Left lung (tissue), 4 donors: ENCODE measurements at regions not wholly inside any gene's neighbourhood (a gene's known extent, or its start where the extent isn't known, plus 50 kb on each side); places are given as distances from the start of the nearest gene placed in this dataset.

Experiments used
- ATAC-seq: fragments of 200-7000 bp; cut with Tn5 transposase; one replicate; pipeline ENCODE4 v1.9.1; 2020; ENCODE audit warnings: moderate library complexity
- DNase-seq, 4 donors: peaks; one replicate each; pipeline ENCODE4 v3.0.0-alpha.2; 2013 to 2020
- H3K27ac ChIP-seq, 2 donors: fragments of 200-600 bp; sonication (generic) in 1 of 2; one replicate each; pipeline versions ENCODE4 v1.5.0 to v1.8.0; 2020 to 2021
- H3K27me3 ChIP-seq, 2 donors: fragments of 200-600 bp; sonication (generic) in 1 of 2; one replicate each; pipeline versions ENCODE4 v1.5.0 to v1.8.0; 2020 to 2021
- H3K36me3 ChIP-seq, 2 donors: fragments of 200-600 bp; sonication (generic) in 1 of 2; one replicate each; pipeline versions ENCODE4 v1.5.0 to v1.8.0; 2020 to 2021
- H3K4me1 ChIP-seq, 2 donors: fragments of 200-600 bp; one replicate each; pipeline ENCODE4 v1.8.0; 2021
- H3K4me3 ChIP-seq, 2 donors: fragments of 200-600 bp; sonication (generic) in 1 of 2; one replicate each; pipeline versions ENCODE4 v1.5.0 to v1.8.0; 2020 to 2021; ENCODE audit warnings: mild to moderate bottlenecking in 1 of 2
- H3K9me3 ChIP-seq, 2 donors: fragments of 200-600 bp; sonication (generic) in 1 of 2; one replicate each; pipeline versions ENCODE4 v1.5.0 to v1.8.0; 2020 to 2021
- intact Hi-C, 2 donors: fragments of 100-400 bp; cut with DNase I; formaldehyde crosslinking; loops; one replicate each; pipeline versions ENCODE4 v1.11.2 to v1.14.2; 2022
- TF ChIP-seq, protein P1 (sequence below), 2 donors: fragments of 200-600 bp; sonication (generic) in 1 of 2; IDR thresholded peaks; one replicate each; pipeline versions ENCODE4 v1.5.0 to v1.8.0; 2021; ENCODE audit warnings: antibody characterized with exemption in 2 of 2
- donor health status: DM: no; HTN: yes; CAD: no.
- donor health status: DM: no; HTN: no; CAD: no.

DNA sequence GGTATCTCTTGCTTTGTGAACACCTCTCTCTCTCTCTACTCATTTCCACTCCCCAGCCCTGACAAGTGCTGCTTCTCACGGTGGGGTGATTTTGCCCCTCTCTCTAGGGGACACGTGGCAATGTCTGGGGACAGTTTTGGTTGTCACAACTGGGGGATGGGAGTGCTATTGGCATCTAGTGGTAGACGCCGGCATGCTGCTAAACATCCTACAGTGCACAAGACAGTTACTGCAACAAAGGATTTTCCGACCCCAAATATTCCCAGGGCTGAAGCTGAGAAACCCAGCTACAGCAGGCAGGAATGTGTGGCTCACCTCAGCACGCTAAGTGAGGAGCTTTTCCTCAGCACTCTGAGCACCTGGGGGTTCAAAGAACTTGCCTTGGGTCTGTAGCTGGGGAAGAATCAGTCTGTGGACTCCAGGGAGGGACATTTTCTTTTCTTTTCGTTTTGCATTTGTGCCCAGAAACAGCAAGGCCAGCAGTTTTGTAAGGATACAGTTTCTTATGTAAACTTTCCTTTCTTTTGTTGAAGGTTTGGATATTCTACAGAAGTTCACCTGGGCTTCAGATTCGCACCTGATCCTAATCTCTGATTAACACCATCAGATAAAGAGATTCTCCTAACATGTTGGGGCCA lies 246.9 kb upstream of the ZFP64 start:
- Histone ChIP-seq H3K36me3 (no peaks in the 10 kb centered on the region), H3K27me3 (peaks cover 0 to 6% of the 10 kb centered on the region in 2 donors), H3K4me1 (no peaks in the 10 kb centered on the region), H3K4me3 (no peak overlapping the region), H3K9me3 (peaks cover 0 to 2% of the 10 kb centered on the region in 2 donors), H3K27ac (no peak overlapping the region)
- TF ChIP-seq, protein P1, sequence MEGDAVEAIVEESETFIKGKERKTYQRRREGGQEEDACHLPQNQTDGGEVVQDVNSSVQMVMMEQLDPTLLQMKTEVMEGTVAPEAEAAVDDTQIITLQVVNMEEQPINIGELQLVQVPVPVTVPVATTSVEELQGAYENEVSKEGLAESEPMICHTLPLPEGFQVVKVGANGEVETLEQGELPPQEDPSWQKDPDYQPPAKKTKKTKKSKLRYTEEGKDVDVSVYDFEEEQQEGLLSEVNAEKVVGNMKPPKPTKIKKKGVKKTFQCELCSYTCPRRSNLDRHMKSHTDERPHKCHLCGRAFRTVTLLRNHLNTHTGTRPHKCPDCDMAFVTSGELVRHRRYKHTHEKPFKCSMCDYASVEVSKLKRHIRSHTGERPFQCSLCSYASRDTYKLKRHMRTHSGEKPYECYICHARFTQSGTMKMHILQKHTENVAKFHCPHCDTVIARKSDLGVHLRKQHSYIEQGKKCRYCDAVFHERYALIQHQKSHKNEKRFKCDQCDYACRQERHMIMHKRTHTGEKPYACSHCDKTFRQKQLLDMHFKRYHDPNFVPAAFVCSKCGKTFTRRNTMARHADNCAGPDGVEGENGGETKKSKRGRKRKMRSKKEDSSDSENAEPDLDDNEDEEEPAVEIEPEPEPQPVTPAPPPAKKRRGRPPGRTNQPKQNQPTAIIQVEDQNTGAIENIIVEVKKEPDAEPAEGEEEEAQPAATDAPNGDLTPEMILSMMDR (IDR thresholded peaks at IDR 0.05) = no peak
- intact Hi-C loops = no loop called here
- ATAC-seq (no peak), DNase-seq (no peak)

DNA sequence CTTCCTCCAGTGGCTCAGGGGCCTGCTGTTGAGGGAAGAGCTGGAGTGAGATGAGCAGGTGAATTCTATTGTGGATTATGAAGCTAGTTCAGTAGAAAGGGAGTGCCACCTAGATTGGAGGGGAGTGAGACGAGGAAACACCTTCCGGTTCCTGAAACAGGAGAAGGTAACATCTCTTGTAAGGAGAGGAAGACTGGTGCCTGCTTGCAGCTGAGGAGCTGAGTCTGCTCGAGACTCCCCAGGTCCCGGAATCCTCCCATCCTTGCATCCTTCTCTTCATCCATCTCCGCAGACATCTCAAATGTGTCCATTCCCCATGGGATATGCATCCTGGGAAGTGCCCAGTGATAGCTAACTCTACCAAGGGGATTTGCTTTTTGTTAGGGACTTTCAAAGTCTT lies 242.9 kb upstream of the ZFP64 start:
- no peak overlapping the region for H3K27ac ChIP-seq
- DNase-seq (no peak), ATAC-seq (no peak)
- no peak overlapping the region for H3K4me3 ChIP-seq
- TF ChIP-seq, protein P1 (IDR thresholded peaks at IDR 0.05) = no peak
- H3K4me1 ChIP-seq = no peaks in the 10 kb centered on the region
- H3K27me3 ChIP-seq = peaks cover 0 to 5% of the 10 kb centered on the region in 2 donors
- intact Hi-C loops = no loop called here
- no peaks in the 10 kb centered on the region for H3K36me3 ChIP-seq
- peaks cover 0 to 2% of the 10 kb centered on the region in 2 donors for H3K9me3 ChIP-seq

DNA sequence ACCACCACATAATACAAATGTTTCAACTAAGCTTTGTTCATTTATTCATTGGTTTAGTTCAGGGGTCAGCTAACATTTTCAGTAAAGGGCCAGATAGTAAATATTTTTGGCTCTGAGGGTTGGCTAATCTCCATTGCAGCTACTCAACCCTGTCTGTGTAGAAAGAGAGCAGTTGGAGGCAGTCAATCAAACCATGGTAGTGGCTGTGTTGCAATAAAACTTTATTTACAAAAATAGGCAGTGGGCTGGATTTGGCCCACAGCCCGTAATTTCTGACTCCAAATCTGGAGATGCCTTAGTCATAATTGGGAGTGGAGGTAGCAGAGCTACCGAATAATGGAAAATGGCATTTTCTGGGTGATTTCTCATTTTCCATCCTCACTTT lies 242.5 kb upstream of the ZFP64 start:
- intact Hi-C loops = no loop called here
- Histone ChIP-seq H3K27me3 (peaks cover 0 to 1% of the 10 kb centered on the region in 2 donors), H3K27ac (no peak overlapping the region), H3K4me3 (no peak overlapping the region), H3K36me3 (no peaks in the 10 kb centered on the region), H3K4me1 (no peaks in the 10 kb centered on the region), H3K9me3 (peaks cover 0 to 5% of the 10 kb centered on the region in 2 donors)
- ATAC-seq (no peak), DNase-seq (no peak)
- TF ChIP-seq, protein P1 (IDR thresholded peaks at IDR 0.05) = no peak

GRCh38 chr20:52433326-52434040 lies 241.9 kb upstream of the ZFP64 start:
- no peak overlapping the region for H3K27ac ChIP-seq

DNA sequence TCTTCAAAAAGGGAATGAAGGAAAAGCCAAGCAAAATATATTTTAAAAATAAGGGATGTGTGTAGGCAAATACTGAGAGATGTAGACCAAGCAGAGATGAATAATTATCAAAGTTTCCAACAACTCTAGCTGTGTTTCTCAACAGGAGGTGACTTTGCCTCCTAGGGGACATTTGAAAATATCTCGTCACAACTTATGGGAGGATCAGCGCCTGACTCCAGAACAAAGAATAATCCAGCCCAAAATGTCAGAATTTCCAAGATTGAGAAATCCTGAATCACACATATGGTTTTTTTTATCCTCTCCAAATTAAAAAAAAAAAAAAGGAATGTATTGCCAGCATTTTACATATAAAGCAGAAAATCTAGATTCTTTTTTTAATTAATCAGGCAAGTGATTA lies 241.2 kb upstream of the ZFP64 start:
- intact Hi-C loops = no loop called here
- ATAC-seq = no peak
- Histone ChIP-seq H3K27me3 (no peaks in the 10 kb centered on the region), H3K4me1 (no peaks in the 10 kb centered on the region), H3K9me3 (peaks cover 0 to 9% of the 10 kb centered on the region in 2 donors), H3K4me3 (no peak overlapping the region), H3K27ac (peak overlapping the region in 1 of 2 donors; percentile 14), H3K36me3 (no peaks in the 10 kb centered on the region)
- DNase-seq = peak in 1 of 4 donors; percentile 26
- TF ChIP-seq, protein P1 (IDR thresholded peaks at IDR 0.05) = no peak

More at GRCh38 chr20:52433326-52434040, 241.9 kb upstream of the ZFP64 start:
- ATAC-seq (no peak), DNase-seq (no peak)
- Histone ChIP-seq H3K36me3 (no peaks in the 10 kb centered on the region), H3K4me1 (no peaks in the 10 kb centered on the region), H3K27me3 (no peaks in the 10 kb centered on the region), H3K4me3 (no peak overlapping the region), H3K9me3 (peaks cover 0 to 9% of the 10 kb centered on the region in 2 donors)
- TF ChIP-seq, protein P1 (IDR thresholded peaks at IDR 0.05) = no peak
- intact Hi-C loops = no loop called here
